Activated T-cell treated with anti-CD3 and anti-CD28 coated beads, Interleukin-2, amount 50 U/mL, for 1 hour (primary cell): ENCODE measurements at regions not wholly inside any gene's neighbourhood (a gene's known extent, or its start where the extent isn't known, plus 50 kb on each side); places are given as distances from the start of the nearest gene placed in this dataset.

Experiments
- DNase-seq: peaks from one replicate; pipeline ENCODE4 v3.0.0-alpha.2; 2020

DNA sequence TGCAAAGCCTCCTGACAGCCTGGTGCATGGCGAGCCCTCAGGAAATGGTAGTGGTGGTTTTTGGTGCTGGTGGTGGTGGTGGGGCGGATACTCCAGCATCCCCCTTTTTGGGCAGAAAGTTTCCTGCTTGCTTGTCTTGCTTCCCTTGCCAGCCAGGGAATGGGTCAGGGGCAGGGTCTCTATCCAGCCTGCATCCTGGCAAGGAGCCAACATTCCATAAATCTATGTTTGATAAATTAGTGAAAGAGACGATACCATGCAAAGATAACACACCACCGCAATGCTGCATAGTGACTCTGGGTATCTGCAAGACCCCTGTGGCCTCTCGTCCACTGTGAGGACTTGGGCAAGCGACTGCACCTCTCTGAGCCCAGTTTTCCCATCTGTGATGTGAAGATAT is 246.2 kb downstream of the LRFN2 start:
- DNase-seq: no peak

GRCh38 chr6:40340196-40340595 is 247.0 kb downstream of the LRFN2 start:
- DNase-seq: no peak

GRCh38 chr6:40338306-40338705 is 248.9 kb downstream of the LRFN2 start:
- DNase-seq: no peak

GRCh38 chr6:40336940-40337760 is 250.0 kb downstream of the LRFN2 start:
- no peak for DNase-seq

DNA sequence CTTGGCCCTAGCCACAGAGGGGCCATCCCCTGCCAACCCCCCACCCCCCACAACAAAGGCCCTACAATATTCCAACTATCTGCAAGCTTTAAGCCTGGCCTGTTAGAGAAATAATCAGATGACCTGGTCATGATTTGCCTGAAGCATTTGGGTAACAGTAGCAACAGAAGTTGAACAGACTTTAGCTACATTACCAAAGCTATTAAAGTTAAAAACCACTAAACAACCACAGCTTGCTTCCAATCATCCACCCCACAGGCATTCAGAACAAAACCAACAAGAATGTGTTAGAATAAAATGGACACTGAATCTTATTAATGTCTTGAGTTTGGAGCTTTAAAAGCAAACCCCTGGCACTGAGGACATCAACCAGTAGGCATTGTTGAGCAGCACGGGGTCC is 250.9 kb downstream of the LRFN2 start:
- no peak for DNase-seq

DNA sequence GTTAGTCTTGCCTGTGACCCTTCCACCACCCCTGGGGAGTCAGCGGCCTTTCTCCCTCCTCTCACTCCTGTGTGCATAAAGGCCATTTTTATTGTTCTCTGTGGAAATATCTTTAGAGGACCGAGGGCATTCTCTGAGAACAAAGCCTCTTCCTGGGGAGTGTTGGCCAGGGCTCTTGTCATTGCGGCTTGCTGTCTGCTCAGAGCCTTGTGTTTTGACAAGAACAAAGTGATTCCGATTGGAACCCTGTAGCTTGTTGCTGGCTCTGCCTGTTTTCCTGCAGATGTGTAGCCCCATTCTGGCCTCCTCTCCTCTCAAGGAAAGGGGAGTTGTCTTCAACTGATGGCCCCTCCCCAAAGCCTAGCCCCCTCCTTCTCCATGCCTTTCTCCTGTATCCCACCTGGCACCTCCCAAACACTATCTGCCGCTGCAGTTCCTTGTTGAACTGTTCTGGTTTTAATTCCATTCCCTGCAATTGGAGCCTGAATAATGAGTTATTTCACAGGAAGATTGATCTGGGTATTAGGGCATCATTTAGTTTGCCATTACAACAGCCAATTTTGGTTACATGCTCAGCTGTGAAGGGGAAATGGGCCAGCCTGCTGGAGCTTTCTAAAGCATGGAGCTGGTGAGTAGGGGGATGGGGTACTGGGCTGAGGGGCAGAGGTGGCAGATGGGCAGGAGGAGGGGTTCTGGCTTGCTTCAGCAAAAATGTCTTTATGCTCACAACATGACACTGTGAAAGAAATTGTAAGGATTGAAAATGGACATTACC is 252.5 kb downstream of the LRFN2 start:
- DNase-seq: no peak

GRCh38 chr6:40331545-40331944 is 255.6 kb downstream of the LRFN2 start:
- DNase-seq: no peak

DNA sequence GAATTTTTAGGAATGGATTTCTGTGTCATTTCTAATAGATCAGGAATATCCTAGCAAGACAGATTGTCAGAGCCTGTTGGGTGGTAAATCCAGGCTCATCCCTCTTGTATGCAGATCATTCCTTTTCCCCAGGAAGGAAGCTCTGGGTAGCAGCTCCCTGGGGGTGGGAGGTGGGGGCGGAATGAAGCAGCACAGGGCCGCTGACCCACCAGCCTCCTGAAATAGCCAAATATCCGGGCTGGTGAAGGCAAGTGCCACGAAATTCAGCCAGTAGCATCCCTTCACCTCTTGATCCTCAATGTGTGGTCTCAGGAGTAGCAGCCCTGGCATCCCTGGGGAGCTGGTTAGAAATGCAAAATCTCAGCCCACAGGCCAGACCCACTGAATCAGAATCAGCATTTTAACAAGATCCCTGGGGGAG is 256.9 kb downstream of the LRFN2 start:
- no peak for DNase-seq

DNA sequence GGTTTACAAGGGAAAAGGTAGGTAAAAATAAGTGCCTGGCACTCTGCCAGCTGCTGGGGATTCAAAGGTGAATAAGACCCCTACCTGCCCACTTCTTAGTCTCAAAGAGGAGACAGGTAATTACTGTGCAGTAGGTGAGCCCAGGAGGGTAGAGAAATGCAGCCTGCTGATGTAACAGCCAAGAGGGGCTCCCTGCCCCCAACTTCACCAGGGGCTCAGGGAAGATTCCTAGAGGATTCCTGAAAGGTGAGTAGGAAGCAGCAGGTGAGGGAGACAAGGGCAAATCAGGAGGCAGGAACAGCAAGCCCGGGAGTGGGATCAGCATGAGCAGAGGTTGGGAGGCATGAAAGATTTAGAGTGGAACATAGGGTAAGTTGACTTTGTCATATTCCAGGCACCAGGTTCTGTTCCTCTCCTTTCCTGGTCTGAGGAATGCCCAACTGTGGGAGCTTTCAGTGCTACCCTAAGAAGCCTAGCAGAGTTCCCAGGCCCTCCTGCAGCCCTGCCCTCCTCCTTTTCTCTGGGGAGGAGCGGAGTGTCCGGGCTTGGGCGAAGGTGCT is 258.1 kb downstream of the LRFN2 start:
- DNase-seq: no peak

DNA sequence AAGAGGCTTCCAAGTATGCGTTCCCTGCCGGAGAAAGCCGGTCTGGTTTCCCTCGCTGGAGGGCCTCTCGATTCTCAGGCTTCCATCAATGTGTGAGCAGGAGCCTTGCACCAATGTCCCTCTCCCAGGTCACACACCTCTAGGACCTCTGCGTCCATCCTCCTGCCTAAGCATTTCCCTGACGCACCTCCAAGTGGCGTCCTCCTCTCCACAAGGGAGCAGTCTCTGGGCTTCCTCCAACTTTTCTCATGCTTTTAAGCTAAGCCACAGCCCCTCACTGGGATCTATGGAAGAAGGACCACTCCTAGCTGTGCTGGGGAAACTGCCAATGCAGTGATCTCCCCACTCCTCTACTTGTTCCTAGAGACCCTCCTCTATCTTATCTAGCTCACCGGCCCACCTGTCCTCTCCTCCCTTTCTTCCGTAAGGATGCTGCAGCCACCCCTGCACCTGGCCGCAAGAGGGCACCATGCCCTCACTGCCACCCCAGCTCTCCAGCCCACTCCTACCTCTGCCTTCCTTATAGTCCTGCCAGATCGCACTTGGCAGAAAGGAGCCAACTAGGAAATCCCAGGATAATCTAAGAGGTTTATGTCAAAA is 258.7 kb downstream of the LRFN2 start:
- DNase-seq: peak; percentile 60

GRCh38 chr6:40326714-40327421 is 260.3 kb downstream of the LRFN2 start:
- no peak for DNase-seq

GRCh38 chr6:40325791-40326190 is 261.4 kb downstream of the LRFN2 start:
- DNase-seq: no peak

- DNase-seq: no peak
These were observed 262.1 kb downstream of the LRFN2 start for GRCh38 chr6:40325041-40325440.

GRCh38 chr6:40323881-40324634 is 263.1 kb downstream of the LRFN2 start:
- DNase-seq: no peak

DNA sequence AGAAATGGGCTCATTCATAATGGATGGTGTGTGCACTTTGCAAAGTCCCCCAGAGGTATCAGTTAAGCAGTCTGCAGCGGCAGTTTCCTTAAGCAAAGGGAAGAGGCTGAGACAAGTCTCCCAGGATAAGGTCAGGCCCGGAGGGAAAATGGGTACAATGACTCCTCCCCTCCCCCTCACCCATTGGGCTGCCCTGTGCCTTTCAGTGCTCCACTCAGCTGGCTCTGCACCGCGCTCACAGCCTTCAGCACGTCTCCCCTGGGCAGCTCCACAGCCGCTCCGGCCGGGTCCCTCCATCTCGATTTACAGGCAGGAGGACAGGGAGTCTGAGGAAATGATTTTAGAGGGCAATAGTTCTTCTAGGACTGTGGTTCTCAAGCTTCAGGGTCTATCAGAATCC is 264.8 kb downstream of the LRFN2 start:
- DNase-seq: no peak

DNA sequence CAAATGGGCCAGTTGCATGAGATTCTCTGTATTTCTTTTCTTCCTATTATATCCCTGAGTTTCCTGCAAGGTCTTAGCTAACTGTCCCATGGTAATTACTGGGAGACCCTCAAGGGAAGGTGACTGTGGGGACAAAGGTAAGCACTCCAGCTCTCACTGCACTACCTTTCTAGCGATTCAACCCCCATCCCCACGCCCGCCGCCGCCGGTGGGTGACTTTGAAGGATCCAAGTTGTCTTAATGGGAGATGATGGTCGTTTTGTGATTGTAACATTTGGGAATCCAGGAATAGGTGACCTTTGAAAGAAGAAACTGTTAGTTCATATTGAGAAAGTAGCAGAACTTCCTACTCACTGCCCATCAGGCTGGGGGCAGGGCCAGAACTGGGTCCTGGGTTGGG is 265.5 kb downstream of the LRFN2 start:
- DNase-seq: no peak

DNA sequence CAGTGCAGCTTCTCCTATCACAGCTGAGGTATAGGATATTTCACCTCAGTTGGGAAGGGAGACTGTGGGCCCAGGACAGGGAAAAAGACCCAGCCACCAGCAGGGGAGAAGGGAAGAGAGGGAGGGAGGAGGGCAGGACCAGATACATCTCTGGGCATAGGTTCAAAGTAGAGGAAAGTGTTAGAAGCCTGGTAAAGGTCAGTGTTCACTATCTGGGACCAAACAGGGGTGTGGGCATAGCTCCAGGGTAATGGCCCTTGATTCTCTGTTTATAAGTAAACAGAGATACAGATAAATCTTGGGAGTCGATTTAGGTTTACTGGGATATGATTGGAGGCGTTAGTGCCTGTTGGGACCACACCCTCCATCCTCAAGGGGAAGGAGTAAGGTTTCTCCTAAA is 266.2 kb downstream of the LRFN2 start:
- no peak for DNase-seq

- no peak for DNase-seq
These were observed 266.7 kb downstream of the LRFN2 start for GRCh38 chr6:40320441-40320840.

- no peak for DNase-seq
These were observed 268.0 kb downstream of the LRFN2 start for GRCh38 chr6:40319124-40319523.

- no peak for DNase-seq
These were observed 272.1 kb downstream of the LRFN2 start for GRCh38 chr6:40315060-40315459.

- DNase-seq: no peak
These were observed 273.6 kb downstream of the LRFN2 start for GRCh38 chr6:40313582-40313981.
